ENCODE measurements at regions not wholly inside any gene's neighbourhood (a gene's known extent, or its start where the extent isn't known, plus 50 kb on each side); places are given as distances from the start of the nearest gene placed in this dataset.

DNA sequence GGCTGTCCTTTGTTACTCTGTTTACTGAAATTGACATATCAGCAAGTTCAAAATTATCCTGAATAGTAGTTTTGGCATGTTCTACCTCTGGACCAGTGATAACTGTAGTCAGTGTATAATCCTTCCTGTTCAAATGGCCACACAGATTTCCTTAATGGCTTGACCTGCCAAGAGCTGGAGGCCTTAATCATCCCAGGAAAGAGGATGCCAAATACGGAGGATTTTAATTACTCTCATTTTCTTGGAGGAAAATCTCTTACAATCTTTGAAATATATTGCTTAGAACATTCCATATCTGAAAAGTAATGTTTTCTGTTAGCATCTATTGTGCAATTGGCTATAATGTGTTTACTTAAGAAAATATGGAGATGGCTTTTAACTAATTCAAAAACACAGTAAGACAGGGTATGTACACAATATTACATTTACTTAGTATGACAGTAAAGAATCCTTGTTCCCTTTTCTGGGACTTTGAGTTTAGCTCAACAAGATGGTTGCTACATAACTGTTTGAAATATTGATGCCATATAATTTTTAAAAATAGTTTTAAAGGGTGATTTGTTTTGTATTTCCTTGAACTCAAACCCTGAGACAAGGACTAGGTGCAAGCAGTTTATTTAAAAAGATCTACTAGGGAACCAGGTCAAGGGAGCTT lies 68.9 kb upstream of the SELENOP start:
- WGBS (ENCODE audit: extremely low coverage, insufficient read length, low lambda C conversion rate) = no CpG with 5 or more reads among the region's 1 CpG
- H3K79me1 ChIP-seq (ENCODE audit: insufficient read depth, low read depth, low read length, poor library complexity, severe bottlenecking) = no peaks in the 10 kb centered on the region
- no peaks in the 10 kb centered on the region; the same call in 1 of the 2 replicates for H3K27me3 Mint-ChIP-seq (ENCODE audit: low read depth)
- H2AFZ ChIP-seq (ENCODE audit: low read length) = no peak overlapping the region
- no peak overlapping the region for H3K56ac ChIP-seq (ENCODE audit: insufficient read length, low read depth, low read length)
- H3K36me3 Mint-ChIP-seq (ENCODE audit: insufficient read depth in 1 of 3, low read depth in 3 of 3) = no peaks in the 10 kb centered on the region; a peak in 1 of 7 replicates
- H3K18ac ChIP-seq (ENCODE audit: insufficient read length, low read depth, low read length) = no peak overlapping the region
- H3K23ac ChIP-seq (ENCODE audit: insufficient read length, low read depth, low read length) = no peak overlapping the region
- no peaks in the 10 kb centered on the region for H3K9me3 ChIP-seq (ENCODE audit: control insufficient read depth, low read depth, low read length)
- H3K4me1 Mint-ChIP-seq = no peaks in the 10 kb centered on the region
- H4K5ac ChIP-seq (ENCODE audit: insufficient read length, low read depth, low read length) = no peak overlapping the region
- no peak overlapping the region for H3K4me2 ChIP-seq (ENCODE audit: insufficient read depth, insufficient read length, low read length)
- no peak overlapping the region for H2BK20ac ChIP-seq (ENCODE audit: low read depth, low read length, poor library complexity, severe bottlenecking)
- no peak for TF ChIP-seq CTCF (conservative IDR thresholded peaks at IDR 0.05)
- no peak overlapping the region for H4K8ac ChIP-seq (replicated peaks; ENCODE audit: insufficient read length, low read depth, low read length)
- H3K27me3 ChIP-seq (ENCODE audit: insufficient read depth, low read length) = no peaks in the 10 kb centered on the region; the same call in 1 of the 2 replicates
- DNase-seq = no peak
- no peak overlapping the region for H2BK15ac ChIP-seq (ENCODE audit: low read depth, low read length)
- H3K9me3 Mint-ChIP-seq = no peaks in the 10 kb centered on the region; a peak in 1 of 5 replicates
- H2BK120ac ChIP-seq (ENCODE audit: low read depth, low read length, poor library complexity, severe bottlenecking) = no peak overlapping the region
- no peak overlapping the region for H3K27ac ChIP-seq (ENCODE audit: insufficient read length, low read depth, low read length)
- no peak overlapping the region for H2BK5ac ChIP-seq (ENCODE audit: insufficient read length, low read length)
- no peaks in the 10 kb centered on the region for H3K23me2 ChIP-seq (ENCODE audit: insufficient read length, low read depth, low read length, poor library complexity, severe bottlenecking)
- H3K14ac ChIP-seq (ENCODE audit: insufficient read depth, low read length) = no peak overlapping the region
- no peaks in the 10 kb centered on the region for H3K79me2 ChIP-seq (ENCODE audit: insufficient read depth, low read length)
- no peak overlapping the region for H3K9ac ChIP-seq (ENCODE audit: extremely low read depth, insufficient read length, low read length)
- H3K27ac Mint-ChIP-seq = no peak overlapping the region
- no peak overlapping the region for H3K4ac ChIP-seq (ENCODE audit: low read depth, low read length)
- H4K91ac ChIP-seq (ENCODE audit: insufficient read length, low read depth, low read length) = no peak overlapping the region
- H2BK12ac ChIP-seq (ENCODE audit: insufficient read length, low read depth, low read length) = no peak overlapping the region
- H3K4me1 ChIP-seq (ENCODE audit: insufficient read depth, low read length) = no peaks in the 10 kb centered on the region
- H3T11ph ChIP-seq (ENCODE audit: low read length) = no peak overlapping the region
- H3K4me3 Mint-ChIP-seq = no peak overlapping the region
- no peak overlapping the region for H2AK5ac ChIP-seq (ENCODE audit: insufficient read length, low read length)
- H4K20me1 ChIP-seq (ENCODE audit: control insufficient read depth, insufficient read depth, insufficient read length) = no peaks in the 10 kb centered on the region

Data from H9 (cell line).